PC-9 (cell line): ENCODE measurements at regions not wholly inside any gene's neighbourhood (a gene's known extent, or its start where the extent isn't known, plus 50 kb on each side); places are given as distances from the start of the nearest gene placed in this dataset.

Source experiments
- BruUV-seq: library from RNA; stranded (reverse); fragments of 400-500 nt; replicated peaks from 2 replicates; lab custom pipeline; 2021; lab: Mats Ljungman, UMichigan
- CTCF ChIA-PET: fragments of 300-600 bp; sonication (Branson Sonifier 250); formaldehyde crosslinking; loops from one replicate; lab custom pipeline; 2022; ENCODE audit warnings: antibody characterized with exemption; lab: Charles Lee
- POLR2A ChIA-PET: fragments of 300-600 bp; sonication (Branson Sonifier 250); formaldehyde crosslinking; loops from one replicate; lab custom pipeline; 2022; ENCODE audit warnings: antibody characterized with exemption; ENCODE audit not compliant: unreplicated experiment; lab: Charles Lee
- DNase-seq, 2 experiments: peaks; one replicate each; pipeline versions ENCODE4 v3.0.0 to v3.0.0-alpha.2; 2015 to 2022; ENCODE audit warnings: mixed read lengths in 1 of 2
- H2AFZ ChIP-seq: fragments of 200-600 bp; sonication (generic); 2 replicates; pipeline ENCODE4 v1.8.1; 2017; ENCODE audit warnings: antibody characterized with exemption
- H3F3A ChIP-seq: fragments of 200-600 bp; sonication (generic); 2 replicates; pipeline ENCODE4 v1.8.1; 2017; ENCODE audit warnings: antibody characterized with exemption, mild to moderate bottlenecking, low read depth; ENCODE audit not compliant: insufficient read depth
- H3K27ac ChIP-seq: fragments of 200-600 bp; sonication (generic); 2 replicates; pipeline ENCODE4 v1.6.1; 2016; ENCODE audit warnings: mixed run types
- H3K27me3 ChIP-seq: fragments of 200-600 bp; sonication (generic); 2 replicates; pipeline ENCODE4 v1.6.1; 2016; ENCODE audit warnings: low read depth, mixed run types; ENCODE audit not compliant: insufficient read depth
- H3K36me3 ChIP-seq: fragments of 200-600 bp; sonication (generic); 2 replicates; pipeline ENCODE4 v1.6.1; 2016; ENCODE audit warnings: low read depth, mixed run types
- H3K4me1 ChIP-seq: fragments of 200-600 bp; sonication (generic); replicated peaks from 2 replicates; pipeline ENCODE4 v1.6.1; 2016; ENCODE audit warnings: mixed run types; ENCODE audit not compliant: insufficient read depth
- H3K4me2 ChIP-seq: fragments of 200-600 bp; sonication (generic); 2 replicates; pipeline ENCODE4 v1.6.1; 2017; ENCODE audit warnings: mixed run types
- H3K4me3 ChIP-seq: fragments of 200-600 bp; sonication (generic); 2 replicates; pipeline ENCODE4 v1.6.1; 2016; ENCODE audit warnings: mixed run types
- H3K79me2 ChIP-seq: fragments of 200-600 bp; sonication (generic); 2 replicates; pipeline ENCODE4 v1.6.1; 2017; ENCODE audit warnings: low read depth, mixed run types
- H3K9me2 ChIP-seq: fragments of 200-600 bp; sonication (generic); 2 replicates; pipeline ENCODE4 v1.8.1; 2017; ENCODE audit warnings: mild to moderate bottlenecking; ENCODE audit not compliant: insufficient read depth
- H3K9me3 ChIP-seq: fragments of 200-600 bp; sonication (generic); 2 replicates; pipeline ENCODE4 v1.8.1; 2016; ENCODE audit warnings: low read depth; ENCODE audit not compliant: insufficient read depth
- H4K20me1 ChIP-seq: fragments of 200-600 bp; sonication (generic); 2 replicates; pipeline ENCODE4 v1.8.1; 2017; ENCODE audit not compliant: insufficient read depth
- CTCF ChIP-seq: fragments of 200-600 bp; sonication (generic); conservative IDR thresholded peaks from 2 replicates; pipeline ENCODE4 v1.6.1; 2017; ENCODE audit warnings: mixed run types, antibody characterized with exemption, mild to moderate bottlenecking, moderate library complexity
- EZH2 ChIP-seq: fragments of 200-600 bp; sonication (generic); IDR thresholded peaks from 2 replicates; pipeline ENCODE4 v1.8.0; 2017; ENCODE audit warnings: antibody characterized with exemption, low read depth
- intact Hi-C: fragments of 100-400 bp; cut with micrococcal nuclease; formaldehyde crosslinking; loops from one replicate; pipeline ENCODE4 v1.10.0; 2022; ENCODE audit not compliant: unreplicated experiment

GRCh38 chrX:9222299-9222698, 188.4 kb upstream of the FAM9B start:
- Histone ChIP-seq H3K27me3 (no peaks in the 10 kb centered on the region), H3F3A (no peaks in the 10 kb centered on the region), H3K4me2 (no peak overlapping the region), H3K4me3 (no peak overlapping the region), H3K9me3 (no peaks in the 10 kb centered on the region), H3K79me2 (no peaks in the 10 kb centered on the region), H4K20me1 (no peaks in the 10 kb centered on the region), H3K27ac (no peak overlapping the region), H3K9me2 (no peaks in the 10 kb centered on the region), H2AFZ (no peak overlapping the region), H3K4me1 (no peaks in the 10 kb centered on the region), H3K36me3 (no peaks in the 10 kb centered on the region)
- no peak for DNase-seq
- no peak for TF ChIP-seq EZH2
- TF ChIP-seq CTCF: no peak
- intact Hi-C loops: no loop called here
- ChIA-PET CTCF (no interaction called here), POLR2A (no interaction called here)
- BruUV-seq: no TSS peak

GRCh38 chrX:9227276-9227675, 193.3 kb upstream of the FAM9B start:
- no peak for DNase-seq

GRCh38 chrX:9231491-9231890, 197.6 kb upstream of the FAM9B start:
- Histone ChIP-seq H4K20me1 (no peaks in the 10 kb centered on the region), H3K4me2 (no peak overlapping the region), H3K27me3 (peaks cover 10% of the 10 kb centered on the region), H3K9me2 (no peaks in the 10 kb centered on the region), H3K79me2 (no peaks in the 10 kb centered on the region), H3K27ac (no peak overlapping the region), H3K9me3 (no peaks in the 10 kb centered on the region), H3K4me3 (no peak overlapping the region), H3K36me3 (no peaks in the 10 kb centered on the region), H2AFZ (no peak overlapping the region), H3F3A (0 out of 2 replicates have a peak, but pooled peaks cover 5% of the 10 kb centered on the region), H3K4me1 (peaks cover 10% of the 10 kb centered on the region)
- BruUV-seq: no TSS peak
- intact Hi-C loops: no loop called here
- DNase-seq: peak in 1 of 2 experiments; percentile 54
- CTCF ChIA-PET: no interaction called here
- TF ChIP-seq CTCF: no peak
- TF ChIP-seq EZH2: no peak
- POLR2A ChIA-PET: no interaction called here

More at GRCh38 chrX:9227276-9227675, 193.3 kb upstream of the FAM9B start:
- Histone ChIP-seq H3K9me2 (no peaks in the 10 kb centered on the region), H3K9me3 (no peaks in the 10 kb centered on the region), H3K27me3 (no peaks in the 10 kb centered on the region), H3K4me1 (peaks cover 10% of the 10 kb centered on the region), H3K4me2 (no peak overlapping the region), H3K79me2 (no peaks in the 10 kb centered on the region), H3F3A (0 out of 2 replicates have a peak, but pooled peaks cover 5% of the 10 kb centered on the region), H3K4me3 (no peak overlapping the region), H3K36me3 (no peaks in the 10 kb centered on the region), H2AFZ (no peak overlapping the region), H4K20me1 (no peaks in the 10 kb centered on the region), H3K27ac (no peak overlapping the region)
- BruUV-seq: no TSS peak
- ChIA-PET POLR2A (no interaction called here), CTCF (no interaction called here)
- intact Hi-C loops: no loop called here
- TF ChIP-seq CTCF (no peak), EZH2 (no peak)
